IPS-18c (cell line): ENCODE measurements at regions not wholly inside any gene's neighbourhood (a gene's known extent, or its start where the extent isn't known, plus 50 kb on each side); places are given as distances from the start of the nearest gene placed in this dataset.

Source experiments
- H3K4me3 ChIP-seq: 2 replicates; pipeline ENCODE4 v1.7.0; 2013; ENCODE audit warnings: low read depth, mild to moderate bottlenecking, low read length, moderate library complexity; ENCODE audit not compliant: insufficient read depth
- H3K9me3 ChIP-seq: one replicate; pipeline ENCODE4 v1.6.1; 2013; ENCODE audit warnings: mild to moderate bottlenecking, low read length, moderate library complexity; ENCODE audit not compliant: control insufficient read depth, insufficient read depth

GRCh38 chr5:4250254-4250653, 654.6 kb downstream of the IRX1 start:
- H3K4me3 ChIP-seq: no peak overlapping the region
- peaks cover 2% of the 10 kb centered on the region for H3K9me3 ChIP-seq

GRCh38 chr5:4252385-4252784, 656.8 kb downstream of the IRX1 start:
- Histone ChIP-seq H3K9me3 (peaks cover 2% of the 10 kb centered on the region), H3K4me3 (no peak overlapping the region)

GRCh38 chr5:4254736-4255135, 659.1 kb downstream of the IRX1 start:
- Histone ChIP-seq H3K9me3 (peaks cover 2% of the 10 kb centered on the region), H3K4me3 (no peak overlapping the region)

- Histone ChIP-seq H3K9me3 (peaks cover 2% of the 10 kb centered on the region), H3K4me3 (no peak overlapping the region)
These were observed 659.8 kb downstream of the IRX1 start for GRCh38 chr5:4255441-4255840.

- no peaks in the 10 kb centered on the region for H3K9me3 ChIP-seq
- no peak overlapping the region for H3K4me3 ChIP-seq
These were observed 662.5 kb downstream of the IRX1 start for GRCh38 chr5:4258170-4258569.

GRCh38 chr5:4271193-4271592, 675.6 kb downstream of the IRX1 start:
- H3K9me3 ChIP-seq: no peaks in the 10 kb centered on the region
- H3K4me3 ChIP-seq: no peak overlapping the region

- H3K4me3 ChIP-seq: no peak overlapping the region
- no peaks in the 10 kb centered on the region for H3K9me3 ChIP-seq
These were observed 679.6 kb downstream of the IRX1 start for GRCh38 chr5:4275232-4275631.

GRCh38 chr5:4294878-4295277, 699.2 kb downstream of the IRX1 start:
- H3K9me3 ChIP-seq: no peaks in the 10 kb centered on the region
- no peak overlapping the region for H3K4me3 ChIP-seq

- H3K9me3 ChIP-seq: no peaks in the 10 kb centered on the region
- H3K4me3 ChIP-seq: no peak overlapping the region
These were observed 700.2 kb downstream of the IRX1 start for GRCh38 chr5:4295663-4296339.

- H3K4me3 ChIP-seq: no peak overlapping the region
These were observed 710.4 kb downstream of the IRX1 start for GRCh38 chr5:4306057-4306456.

GRCh38 chr5:4309026-4309425, 713.4 kb downstream of the IRX1 start:
- no peak overlapping the region for H3K4me3 ChIP-seq
- H3K9me3 ChIP-seq: no peaks in the 10 kb centered on the region

More at GRCh38 chr5:4306057-4306456, 710.4 kb downstream of the IRX1 start:
- H3K9me3 ChIP-seq: no peaks in the 10 kb centered on the region

GRCh38 chr5:4313138-4313537, 717.5 kb downstream of the IRX1 start:
- Histone ChIP-seq H3K4me3 (no peak overlapping the region), H3K9me3 (no peaks in the 10 kb centered on the region)

GRCh38 chr5:4319478-4320128, 724.0 kb downstream of the IRX1 start:
- H3K9me3 ChIP-seq: no peaks in the 10 kb centered on the region
- H3K4me3 ChIP-seq: no peak overlapping the region

- Histone ChIP-seq H3K9me3 (no peaks in the 10 kb centered on the region), H3K4me3 (no peak overlapping the region)
These were observed 734.7 kb downstream of the IRX1 start for GRCh38 chr5:4330327-4330726.

- H3K4me3 ChIP-seq: no peak overlapping the region
- no peaks in the 10 kb centered on the region for H3K9me3 ChIP-seq
These were observed 739.4 kb downstream of the IRX1 start for GRCh38 chr5:4335078-4335477.

GRCh38 chr5:4337519-4337918, 741.9 kb downstream of the IRX1 start:
- Histone ChIP-seq H3K4me3 (no peak overlapping the region), H3K9me3 (no peaks in the 10 kb centered on the region)

- H3K4me3 ChIP-seq: no peak overlapping the region
- H3K9me3 ChIP-seq: no peaks in the 10 kb centered on the region
These were observed 744.3 kb downstream of the IRX1 start for GRCh38 chr5:4339949-4340348.

- no peaks in the 10 kb centered on the region for H3K9me3 ChIP-seq
- no peak overlapping the region for H3K4me3 ChIP-seq
These were observed 750.2 kb downstream of the IRX1 start for GRCh38 chr5:4345850-4346249.

- H3K9me3 ChIP-seq: no peaks in the 10 kb centered on the region
These were observed 752.8 kb downstream of the IRX1 start for GRCh38 chr5:4348423-4348822.

More at GRCh38 chr5:4348423-4348822, 752.8 kb downstream of the IRX1 start:
- H3K4me3 ChIP-seq: no peak overlapping the region
